ENCODE measurements at regions not wholly inside any gene's neighbourhood (a gene's known extent, or its start where the extent isn't known, plus 50 kb on each side); places are given as distances from the start of the nearest gene placed in this dataset.

DNA sequence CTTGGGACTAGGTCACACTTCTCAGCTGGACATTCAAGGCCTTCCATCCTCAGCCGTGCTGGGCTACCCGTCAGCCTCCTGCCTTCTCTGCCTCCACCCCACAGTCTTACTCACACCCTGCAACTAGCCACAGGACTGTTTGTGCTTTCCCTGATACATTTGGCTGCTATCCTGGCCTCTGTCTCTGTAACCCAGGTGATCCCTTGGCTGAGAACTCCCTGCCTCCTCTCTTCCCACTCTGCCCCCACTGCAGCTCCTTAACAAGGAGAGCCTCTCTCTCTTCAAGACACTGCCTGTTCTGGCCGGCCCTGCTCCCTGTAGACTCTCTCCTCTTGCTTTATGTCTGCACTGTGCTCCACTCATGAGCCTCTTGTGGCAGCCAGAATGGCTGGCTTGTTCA is 120.6 kb downstream of the MSX2 start:
- DNase-seq (ENCODE audit: low read depth): no peak

DNA sequence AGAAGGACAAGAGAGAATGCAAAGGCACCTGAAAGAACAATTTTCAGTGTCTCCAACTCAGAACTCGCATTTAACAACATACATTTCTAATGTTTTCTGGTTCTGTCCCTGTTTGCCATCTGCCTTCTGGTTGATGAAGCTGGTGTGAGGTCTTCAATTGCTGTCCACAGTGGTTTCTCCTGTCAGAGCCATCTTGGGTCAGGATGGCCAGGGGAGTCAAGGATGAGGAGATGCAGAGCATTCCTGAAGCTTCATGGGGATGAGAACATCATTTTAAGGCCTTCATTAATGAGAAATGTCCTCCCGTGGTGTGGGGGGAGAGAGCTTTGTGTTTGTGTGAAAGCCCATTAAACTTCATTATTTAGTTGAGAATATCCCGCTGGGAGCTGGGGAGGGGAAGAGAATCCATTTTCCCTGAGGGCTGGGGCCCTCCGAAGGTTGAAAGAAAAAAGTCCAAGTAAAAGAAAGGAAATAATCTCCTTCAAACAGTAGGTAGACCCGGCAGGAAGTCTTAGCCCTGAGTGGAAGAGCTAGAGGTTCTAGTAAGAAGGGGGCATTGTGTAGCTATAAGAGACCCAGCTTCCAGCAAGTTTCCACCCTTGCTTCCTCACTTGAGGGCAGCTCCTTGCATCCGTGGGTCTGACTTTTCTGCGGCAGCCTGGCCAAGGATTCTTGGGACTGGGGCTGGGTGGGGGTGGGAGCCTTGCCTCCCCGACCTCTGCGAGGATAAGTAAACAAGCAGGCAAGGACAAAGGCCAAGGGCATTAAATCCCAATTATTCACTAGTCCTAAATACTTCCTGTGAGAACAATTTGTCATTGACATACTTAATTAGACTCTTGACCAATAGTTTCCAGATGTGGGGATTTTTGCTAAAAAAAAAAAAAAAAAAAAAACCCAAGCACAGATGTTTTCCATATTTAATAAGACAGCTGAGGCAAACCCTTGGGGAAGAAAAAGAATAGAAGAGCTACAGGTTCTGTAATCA is 119.2 kb downstream of the MSX2 start:
- DNase-seq (ENCODE audit: low read depth): no peak

DNA sequence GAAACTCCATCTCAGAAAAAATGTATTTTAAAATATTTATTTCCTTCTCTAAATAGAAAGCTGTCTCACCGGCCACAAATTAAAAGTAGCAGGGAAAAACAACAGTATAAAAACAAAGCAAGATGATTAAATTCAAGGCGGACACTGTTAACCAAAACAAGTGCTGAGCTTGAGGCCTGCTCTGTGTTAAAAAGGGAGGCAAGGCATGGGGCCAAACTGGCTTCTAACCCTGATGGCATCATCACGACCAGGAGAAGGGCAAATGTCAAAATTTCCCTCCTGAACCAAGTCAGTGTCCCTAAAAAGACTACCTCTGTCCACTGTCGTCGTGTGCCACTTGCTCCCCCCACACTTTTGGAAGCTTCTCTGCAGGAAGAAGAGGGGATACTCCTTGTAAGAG is 116.1 kb downstream of the MSX2 start:
- no peak for DNase-seq (ENCODE audit: low read depth)

DNA sequence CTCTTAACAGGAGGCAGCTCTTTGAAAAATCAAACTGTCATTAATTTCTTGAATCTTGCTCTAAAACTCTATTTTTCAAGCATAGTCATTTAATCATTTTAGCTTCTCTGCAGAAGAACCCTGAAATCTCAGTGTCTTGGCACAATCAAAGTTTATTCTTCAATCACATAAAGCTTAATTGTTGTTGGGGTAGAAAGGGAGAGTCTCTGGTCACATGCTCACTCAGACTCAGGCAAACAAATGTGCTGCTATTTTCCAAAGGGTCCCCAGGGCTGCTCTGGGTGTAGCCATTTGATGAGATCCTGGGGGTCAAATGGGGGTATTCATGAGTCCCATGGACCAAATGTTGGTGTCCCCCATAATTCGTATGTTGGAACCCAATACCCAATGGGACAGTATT is 114.8 kb downstream of the MSX2 start:
- DNase-seq (ENCODE audit: low read depth): no peak

DNA sequence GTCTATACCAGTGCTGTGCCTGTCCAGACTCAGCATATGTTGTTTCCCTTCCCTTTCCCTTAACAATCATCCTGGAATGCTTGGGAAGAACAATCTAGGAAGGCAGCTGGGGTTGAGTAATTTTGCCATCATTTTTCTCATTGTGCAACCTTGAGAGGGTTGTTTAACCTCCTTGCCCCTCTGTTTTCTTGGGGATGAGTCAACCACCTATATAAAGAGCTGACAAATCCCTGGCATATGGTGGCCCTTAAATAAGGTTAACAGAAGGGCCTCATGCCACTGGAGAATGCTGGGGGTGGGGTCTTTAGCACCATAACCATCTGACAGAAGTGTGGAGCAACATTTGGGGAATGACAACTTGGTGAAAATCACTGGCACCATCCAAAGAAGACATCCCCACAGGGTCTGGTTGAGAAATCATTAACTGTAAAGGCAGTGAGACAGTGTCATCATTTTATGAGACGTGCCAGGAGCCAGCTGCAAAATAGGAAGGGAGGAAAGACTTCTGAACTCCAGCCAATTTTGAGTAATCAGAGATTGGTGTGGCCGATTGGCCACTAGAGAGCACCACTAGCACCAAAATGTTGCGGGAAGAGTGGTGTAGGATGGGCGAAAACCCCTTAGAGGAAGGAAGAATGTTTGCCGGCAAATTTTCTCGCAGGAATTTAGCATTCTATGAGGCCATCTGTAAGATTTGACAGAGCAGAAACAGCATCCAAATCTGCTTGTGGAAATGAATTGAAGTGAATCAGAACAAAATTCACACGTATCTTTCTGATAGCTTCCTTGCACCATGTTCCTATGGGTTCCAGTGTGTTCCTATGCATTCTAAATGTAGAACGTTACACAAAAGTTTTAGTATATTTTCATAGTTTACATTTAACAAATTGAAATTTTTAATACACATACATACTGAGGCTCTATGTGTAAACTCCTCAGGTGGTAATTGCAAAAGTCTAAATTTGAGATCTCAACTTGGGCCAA is 113.8 kb downstream of the MSX2 start:
- peak; percentile 88 for DNase-seq (ENCODE audit: low read depth)

DNA sequence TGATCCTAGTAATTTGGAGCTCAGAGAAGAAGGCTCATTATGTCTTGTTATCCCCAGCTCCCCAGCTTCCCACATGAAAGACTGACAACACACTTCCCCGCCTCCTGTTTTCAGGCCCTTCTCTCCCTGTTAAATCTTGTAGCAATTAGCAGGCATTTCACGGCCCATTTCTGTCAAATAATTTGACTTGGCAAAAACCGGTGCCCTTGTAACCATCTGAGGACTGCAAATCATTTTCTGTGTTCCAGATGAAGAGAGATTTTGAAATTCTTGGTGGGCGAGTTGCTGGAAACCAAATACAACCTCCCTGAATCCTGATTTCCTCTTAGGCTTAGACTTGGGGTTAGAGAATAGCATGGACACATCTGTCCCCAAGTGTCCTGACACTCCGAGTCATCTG is 109.7 kb downstream of the MSX2 start:
- peak; percentile 39 for DNase-seq (ENCODE audit: low read depth)

DNA sequence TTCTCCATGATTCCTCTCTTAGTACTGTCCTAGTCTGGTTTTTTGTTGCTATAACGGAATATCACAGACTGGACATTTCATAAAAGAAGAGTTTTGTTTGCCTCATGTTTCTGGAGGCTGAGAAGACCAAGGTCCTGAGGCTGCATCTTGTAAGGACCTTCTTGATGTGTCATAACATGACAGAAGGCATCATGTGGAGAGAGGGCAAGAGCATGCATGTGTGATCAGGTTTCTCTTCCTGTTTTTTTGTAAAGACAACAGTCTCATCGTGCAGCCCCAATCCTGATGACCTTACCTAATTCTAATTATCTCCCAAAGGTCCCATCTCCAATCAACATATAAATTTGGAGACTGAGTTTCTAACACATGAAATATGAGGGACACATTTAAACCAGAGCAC is 108.4 kb downstream of the MSX2 start:
- DNase-seq (ENCODE audit: low read depth): no peak

DNA sequence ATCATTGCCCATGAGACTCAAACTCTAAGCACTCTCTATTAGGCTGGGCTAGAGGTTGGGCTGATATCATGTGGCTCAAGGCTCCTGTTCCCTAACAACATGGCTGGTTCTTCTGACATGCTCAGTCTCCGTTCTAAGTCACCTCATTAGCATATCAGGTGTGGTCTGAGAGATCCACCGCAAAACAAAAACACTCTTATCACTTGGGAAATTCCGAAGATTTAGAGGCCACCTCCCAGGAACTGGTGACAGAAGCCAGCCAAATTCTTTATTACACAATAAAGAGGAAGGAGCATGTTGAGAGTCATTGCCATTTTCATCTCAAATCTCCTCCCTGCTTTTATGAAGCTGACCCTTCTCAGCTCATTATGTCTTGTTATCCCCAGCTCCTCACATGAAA is 107.6 kb downstream of the MSX2 start:
- no peak for DNase-seq (ENCODE audit: low read depth)

DNA sequence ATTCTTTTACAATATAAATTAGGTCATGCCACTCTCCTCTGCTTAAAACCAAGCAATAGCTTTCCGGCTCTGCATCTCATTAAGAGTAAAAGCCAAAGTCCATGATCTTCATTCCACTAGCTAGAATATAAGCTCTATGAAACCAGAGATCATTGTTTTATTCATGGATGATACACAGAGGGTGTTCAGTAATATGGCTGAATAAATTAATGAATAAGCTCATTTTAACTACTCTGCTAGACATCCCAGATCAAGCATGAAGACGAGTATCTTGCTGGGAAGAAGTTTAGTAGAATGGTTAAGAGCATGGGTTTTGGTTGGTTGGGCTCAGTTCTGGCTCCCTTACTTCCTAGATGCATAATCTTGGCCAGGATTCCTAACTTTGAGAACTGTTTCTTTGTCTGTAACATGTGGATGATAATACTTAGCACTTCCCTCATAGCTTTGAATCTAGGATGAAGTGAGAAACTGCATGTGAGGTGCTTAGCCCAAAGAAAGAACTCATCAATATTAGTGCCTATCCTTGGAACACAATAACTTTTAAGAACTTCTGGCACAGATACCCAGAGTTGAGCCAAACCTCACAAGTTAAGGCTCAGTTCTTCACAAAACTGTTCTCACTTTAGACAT is 106.8 kb downstream of the MSX2 start:
- no peak for DNase-seq (ENCODE audit: low read depth)

DNA sequence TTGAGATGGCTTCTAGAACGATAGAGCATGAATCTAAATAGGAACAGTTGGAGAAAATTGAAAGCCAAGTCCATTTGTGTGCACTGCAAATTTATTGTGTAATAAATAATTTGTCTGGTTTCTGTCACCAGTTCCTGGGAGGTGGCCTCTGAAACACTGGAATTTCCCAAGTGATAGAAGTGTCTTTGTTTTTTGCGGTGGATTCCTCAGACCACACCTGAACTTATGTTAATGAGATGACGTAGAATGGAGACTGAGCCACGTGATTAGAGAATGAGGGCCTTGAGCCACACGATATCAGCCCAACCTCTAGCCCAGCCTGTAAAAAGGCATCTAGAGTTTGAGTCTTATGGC is 105.1 kb downstream of the MSX2 start:
- no peak for DNase-seq (ENCODE audit: low read depth)

DNA sequence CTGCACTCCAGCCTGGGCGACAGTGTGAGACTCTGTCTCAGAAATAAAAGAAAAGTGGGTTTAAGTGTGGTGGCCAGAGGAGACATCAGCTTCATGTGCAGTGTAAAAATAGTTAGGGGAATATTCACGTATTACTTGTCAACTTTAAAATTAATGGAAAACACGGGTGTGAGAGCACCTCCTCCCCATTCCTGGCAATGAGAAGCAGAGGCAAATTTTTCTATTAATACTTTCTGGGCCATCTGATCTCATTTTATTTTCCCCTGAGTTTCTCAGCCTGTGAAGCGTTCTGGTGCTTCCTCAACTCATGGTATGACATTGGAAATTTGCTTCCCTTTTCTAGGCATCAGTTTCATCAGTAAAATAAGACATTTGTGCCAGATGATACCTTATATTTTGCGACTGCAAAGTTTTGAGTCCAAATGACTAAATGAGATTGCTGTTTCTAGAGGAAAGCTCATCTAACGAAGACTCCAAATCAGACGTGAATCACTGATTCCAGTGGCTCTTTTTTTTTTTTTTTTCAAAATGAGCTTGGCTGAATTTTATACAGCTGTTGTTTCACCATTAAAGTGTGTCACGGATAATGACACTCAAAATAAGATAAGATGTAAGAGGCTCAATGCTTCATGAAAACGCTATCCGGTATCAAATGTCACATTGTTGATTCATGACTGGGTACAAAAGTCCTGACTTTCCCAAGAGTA is 104.6 kb downstream of the MSX2 start:
- DNase-seq (ENCODE audit: low read depth): peak; percentile 82

DNA sequence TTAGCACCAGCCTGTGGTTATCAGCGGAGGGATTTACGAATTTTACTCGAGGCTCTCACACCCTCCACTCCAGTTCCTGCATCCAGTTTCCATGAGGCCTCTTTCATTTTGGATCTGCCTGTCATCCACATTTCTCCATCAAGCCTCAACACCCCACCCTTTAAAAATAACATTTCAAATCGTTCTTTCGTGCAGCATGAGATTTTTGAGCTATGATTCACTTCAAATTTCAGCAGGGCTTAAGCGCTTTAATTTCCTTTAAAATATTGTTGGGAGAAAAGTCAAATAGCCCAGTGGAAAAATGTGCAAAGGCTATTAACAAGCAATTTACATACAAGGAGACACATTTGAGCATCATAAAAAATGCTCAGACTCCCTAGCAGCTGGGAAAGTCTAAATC is 103.2 kb downstream of the MSX2 start:
- DNase-seq (ENCODE audit: low read depth): peak; percentile 67

DNA sequence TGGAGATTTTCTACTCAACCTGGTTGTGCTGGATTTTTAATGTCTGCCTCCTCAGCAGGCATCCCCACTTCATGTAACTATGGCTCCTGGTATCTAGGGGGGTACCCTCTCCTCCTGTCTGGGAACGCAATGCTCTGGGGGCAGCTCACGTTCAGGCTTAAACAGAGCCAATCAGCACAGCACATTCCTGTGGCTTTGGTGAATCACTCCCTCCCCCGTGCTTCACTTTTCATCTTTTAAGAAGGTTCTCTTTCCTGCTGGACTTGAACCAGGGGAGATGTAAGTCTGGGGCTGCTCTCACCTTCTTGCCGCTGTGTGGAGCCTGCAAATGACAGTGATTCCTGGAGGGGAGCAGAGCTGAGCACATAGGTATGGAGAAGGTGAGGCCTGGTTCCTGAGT is 101.2 kb downstream of the MSX2 start:
- DNase-seq (ENCODE audit: low read depth): peak; percentile 45

DNA sequence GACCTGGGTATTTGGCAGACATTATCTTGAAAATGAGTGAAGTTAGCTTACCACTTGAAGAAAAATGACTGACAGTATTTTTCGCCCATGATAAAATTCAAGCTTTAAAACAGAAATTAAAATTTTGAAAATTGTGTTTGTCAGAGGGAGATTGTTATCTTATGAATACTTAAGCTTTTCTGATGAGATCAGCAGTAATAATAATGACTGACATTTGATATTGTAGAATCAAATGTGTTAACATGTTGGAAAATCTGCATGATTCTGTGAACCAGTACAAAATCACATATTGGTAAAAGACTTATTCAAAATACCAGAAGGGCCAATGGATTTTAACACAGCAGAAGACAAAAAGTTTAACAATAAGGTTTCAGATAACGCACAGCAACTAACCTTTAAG is 94.0 kb downstream of the MSX2 start:
- no peak for DNase-seq (ENCODE audit: low read depth)

DNA sequence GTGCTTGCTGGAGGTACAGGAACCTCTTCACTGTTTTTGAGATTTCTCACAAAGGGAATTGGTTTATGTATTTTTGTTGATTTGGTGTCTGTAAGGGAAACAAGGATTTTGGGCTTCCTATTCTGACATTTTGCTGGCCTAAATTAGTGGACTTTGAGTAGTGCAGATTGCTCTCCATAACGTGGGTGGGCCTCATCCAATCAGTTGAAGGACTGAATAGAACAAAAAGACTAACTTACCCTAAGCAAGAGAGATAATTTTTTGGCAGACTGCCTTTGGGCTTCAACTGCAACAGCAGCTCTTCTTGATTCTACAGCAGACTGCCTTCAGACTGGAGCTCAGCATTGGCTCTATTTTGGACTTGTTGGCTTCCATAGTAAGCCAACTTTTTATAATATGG is 93.2 kb downstream of the MSX2 start:
- no peak for DNase-seq (ENCODE audit: low read depth)

DNA sequence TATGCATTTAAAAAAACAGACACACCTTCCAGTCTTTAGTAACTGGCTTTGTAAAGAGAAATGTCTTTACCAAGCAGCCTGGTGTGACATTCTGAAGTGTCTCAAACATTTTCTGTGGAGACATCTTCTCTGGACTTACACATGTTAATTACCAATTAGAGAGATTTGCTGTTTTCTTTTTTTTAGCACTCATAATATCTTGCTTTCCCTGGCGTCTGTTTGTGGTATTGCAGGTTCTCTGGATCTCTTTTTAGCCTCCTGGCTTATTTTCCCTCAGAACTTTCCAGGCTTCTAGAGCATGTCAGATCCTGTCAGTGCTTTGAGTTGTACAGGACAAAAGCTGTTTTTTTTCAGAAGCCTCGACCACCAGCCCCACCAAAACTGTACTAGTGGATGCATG is 92.5 kb downstream of the MSX2 start:
- no peak for DNase-seq (ENCODE audit: low read depth)

DNA sequence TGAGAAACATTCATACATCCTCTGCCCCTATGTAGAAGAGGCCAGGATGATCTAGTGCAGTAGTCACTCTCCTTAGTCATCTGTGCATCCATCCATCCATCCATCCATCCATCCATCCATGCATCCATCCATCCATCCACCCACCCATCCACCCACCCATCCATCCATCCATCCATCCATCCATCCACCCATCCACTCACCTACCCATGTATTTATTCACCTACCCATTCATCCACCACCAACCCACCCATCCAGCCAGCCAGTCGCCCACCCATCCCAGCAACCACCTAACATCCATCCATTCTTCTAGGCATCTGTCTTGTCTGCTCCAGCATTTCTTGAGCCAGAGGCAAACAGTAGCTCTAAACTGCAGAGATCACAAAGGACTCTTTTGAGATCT is 87.1 kb downstream of the MSX2 start:
- no peak for DNase-seq (ENCODE audit: low read depth)

DNA sequence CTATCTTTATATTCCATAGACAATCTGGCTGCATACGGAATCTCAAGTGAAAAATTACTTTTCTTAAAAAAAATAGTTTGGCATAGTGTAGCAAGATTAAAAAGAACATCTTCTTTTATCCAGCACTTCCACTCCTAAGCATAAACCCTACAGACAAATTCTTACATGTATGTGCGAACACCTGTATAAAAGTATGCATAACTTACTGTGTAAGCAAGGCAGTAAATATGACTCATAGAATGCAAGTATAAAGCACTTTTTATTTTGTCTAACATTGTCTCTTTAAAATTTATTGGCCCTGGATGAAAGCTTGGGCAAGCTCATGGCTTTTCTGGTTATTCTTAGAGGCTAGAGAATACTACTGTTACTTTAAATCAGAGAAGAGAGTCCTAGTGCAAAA is 86.4 kb downstream of the MSX2 start:
- no peak for DNase-seq (ENCODE audit: low read depth)

DNA sequence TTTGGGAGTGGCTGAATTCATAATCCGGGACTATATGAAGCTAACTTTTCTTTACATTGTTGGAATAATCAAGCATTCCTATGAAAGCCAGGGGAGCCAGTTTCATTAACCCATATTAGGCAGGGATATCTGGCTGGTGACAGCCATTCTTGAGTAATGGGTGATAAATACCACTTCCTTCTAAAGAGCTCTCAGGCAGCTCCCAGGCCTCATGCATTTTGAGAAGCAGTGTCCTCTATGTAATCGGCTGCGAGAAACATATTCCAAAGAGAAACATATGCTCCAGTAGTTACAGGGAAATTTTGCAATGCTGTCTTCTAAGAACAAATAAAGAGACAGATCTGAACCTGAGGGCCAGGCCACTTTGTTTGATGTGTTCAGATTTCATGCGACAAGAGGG is 83.1 kb downstream of the MSX2 start:
- no peak for DNase-seq (ENCODE audit: low read depth)

DNA sequence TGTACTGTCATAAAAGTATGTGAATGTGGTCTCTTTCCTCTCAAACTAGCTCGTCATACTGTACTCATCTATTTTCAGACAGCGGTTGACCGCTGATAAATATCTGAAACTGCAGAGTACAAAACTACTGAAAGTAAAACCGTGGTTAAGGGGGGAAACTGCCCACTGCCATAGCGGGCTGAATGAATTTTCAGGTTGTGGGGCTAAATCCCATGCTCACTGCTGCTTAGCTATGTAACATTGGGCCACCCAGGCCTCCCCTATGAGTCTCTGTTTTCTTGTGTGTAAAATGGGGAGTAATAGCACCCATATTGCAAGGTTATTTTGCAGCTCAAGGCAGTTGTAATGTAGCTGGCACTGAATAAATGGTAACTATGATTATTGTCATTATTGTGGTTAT is 82.3 kb downstream of the MSX2 start:
- DNase-seq (ENCODE audit: low read depth): no peak

DNA sequence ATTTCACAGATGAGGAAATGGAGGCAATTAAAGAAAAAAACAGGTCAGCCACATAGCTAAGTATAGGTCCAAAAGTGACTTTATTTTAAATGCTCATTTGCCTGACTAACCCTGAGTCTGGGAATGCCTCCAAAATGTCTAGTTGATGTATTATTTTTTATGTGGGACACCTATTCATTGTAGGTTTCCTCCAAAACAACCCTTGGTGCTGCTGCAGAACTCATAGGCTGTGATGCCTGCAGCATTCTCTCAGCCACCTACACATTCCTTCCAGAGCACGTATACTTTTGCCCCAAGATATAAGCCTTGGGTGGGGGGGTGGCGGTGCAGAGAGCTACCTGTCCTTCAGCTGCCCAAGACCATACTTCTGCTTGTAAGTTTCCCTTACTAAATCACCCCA is 77.4 kb downstream of the MSX2 start:
- no peak for DNase-seq (ENCODE audit: low read depth)
